ENCODE measurements at regions not wholly inside any gene's neighbourhood (a gene's known extent, or its start where the extent isn't known, plus 50 kb on each side); places are given as distances from the start of the nearest gene placed in this dataset.

DNA sequence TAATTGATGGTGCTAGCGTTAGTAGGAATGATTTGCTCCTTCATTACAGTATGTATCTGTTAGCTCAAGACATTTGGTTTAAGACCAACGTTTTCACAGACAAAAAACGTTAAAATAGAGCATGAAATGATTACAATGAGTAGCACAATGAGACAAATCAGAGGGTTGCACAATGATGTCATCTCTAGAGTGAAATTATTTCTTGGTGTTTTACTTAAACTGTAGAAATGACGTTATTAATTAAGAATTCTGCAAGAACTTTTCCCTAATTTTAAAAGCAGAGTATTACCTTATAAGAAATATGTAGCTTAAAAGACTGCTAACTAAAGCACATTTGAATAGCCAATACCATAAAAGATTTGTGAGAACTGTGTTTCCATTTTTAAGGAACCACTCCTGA lies 373.4 kb upstream of the KIF2B start:
- no peaks in the 10 kb centered on the region for H3K4me1 ChIP-seq
- DNase-seq = no peak
- TF ChIP-seq, protein P1, sequence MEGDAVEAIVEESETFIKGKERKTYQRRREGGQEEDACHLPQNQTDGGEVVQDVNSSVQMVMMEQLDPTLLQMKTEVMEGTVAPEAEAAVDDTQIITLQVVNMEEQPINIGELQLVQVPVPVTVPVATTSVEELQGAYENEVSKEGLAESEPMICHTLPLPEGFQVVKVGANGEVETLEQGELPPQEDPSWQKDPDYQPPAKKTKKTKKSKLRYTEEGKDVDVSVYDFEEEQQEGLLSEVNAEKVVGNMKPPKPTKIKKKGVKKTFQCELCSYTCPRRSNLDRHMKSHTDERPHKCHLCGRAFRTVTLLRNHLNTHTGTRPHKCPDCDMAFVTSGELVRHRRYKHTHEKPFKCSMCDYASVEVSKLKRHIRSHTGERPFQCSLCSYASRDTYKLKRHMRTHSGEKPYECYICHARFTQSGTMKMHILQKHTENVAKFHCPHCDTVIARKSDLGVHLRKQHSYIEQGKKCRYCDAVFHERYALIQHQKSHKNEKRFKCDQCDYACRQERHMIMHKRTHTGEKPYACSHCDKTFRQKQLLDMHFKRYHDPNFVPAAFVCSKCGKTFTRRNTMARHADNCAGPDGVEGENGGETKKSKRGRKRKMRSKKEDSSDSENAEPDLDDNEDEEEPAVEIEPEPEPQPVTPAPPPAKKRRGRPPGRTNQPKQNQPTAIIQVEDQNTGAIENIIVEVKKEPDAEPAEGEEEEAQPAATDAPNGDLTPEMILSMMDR (IDR thresholded peaks at IDR 0.05) = no peak
- no peak for TF ChIP-seq POLR2A (IDR thresholded peaks at IDR 0.05)
- H3K27ac ChIP-seq = no peak overlapping the region
- H3K27me3 ChIP-seq = no peaks in the 10 kb centered on the region
- no peak overlapping the region for H3K4me3 ChIP-seq
- intact Hi-C loops (cut with DNase I) = no loop called here
- no peak for ATAC-seq
- H3K9me3 ChIP-seq = no peaks in the 10 kb centered on the region
- H3K36me3 ChIP-seq = no peaks in the 10 kb centered on the region
- 27% methylated on average over 4 of the region's 4 CpGs for WGBS (ENCODE audit: insufficient coverage, low coverage, low lambda C conversion rate, missing lambda C conversion rate)

DNA sequence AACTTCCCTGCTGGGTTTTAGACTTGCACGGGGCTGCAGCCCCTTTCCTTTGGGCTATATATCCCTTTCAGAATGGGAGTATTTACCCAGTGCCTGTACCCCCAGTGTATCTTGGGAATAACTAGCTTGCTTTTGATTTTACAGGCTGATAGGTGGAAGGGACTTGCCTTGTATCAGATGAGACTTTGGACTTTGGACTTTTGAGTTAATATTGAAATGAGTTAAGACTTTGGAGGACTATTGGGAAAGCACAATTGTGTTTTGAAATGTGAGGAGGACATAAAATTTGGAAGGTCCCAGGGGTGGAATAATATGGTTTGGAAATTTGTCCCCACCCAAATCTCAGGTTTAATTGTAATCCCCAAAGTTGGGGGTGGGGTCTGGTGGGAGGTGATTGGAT lies 393.8 kb upstream of the KIF2B start:
- no peak for ATAC-seq
- intact Hi-C loops (cut with DNase I) = no loop called here
- no peak overlapping the region for H3K4me3 ChIP-seq
- TF ChIP-seq POLR2A (IDR thresholded peaks at IDR 0.05) = no peak
- TF ChIP-seq, protein P1 (IDR thresholded peaks at IDR 0.05) = no peak
- H3K9me3 ChIP-seq = no peaks in the 10 kb centered on the region
- H3K27me3 ChIP-seq = no peaks in the 10 kb centered on the region
- WGBS (ENCODE audit: insufficient coverage, low coverage, low lambda C conversion rate, missing lambda C conversion rate) = 89% methylated on average over 1 of the region's 1 CpG
- DNase-seq = no peak
- no peaks in the 10 kb centered on the region for H3K4me1 ChIP-seq
- no peak overlapping the region for H3K27ac ChIP-seq
- no peaks in the 10 kb centered on the region for H3K36me3 ChIP-seq

DNA sequence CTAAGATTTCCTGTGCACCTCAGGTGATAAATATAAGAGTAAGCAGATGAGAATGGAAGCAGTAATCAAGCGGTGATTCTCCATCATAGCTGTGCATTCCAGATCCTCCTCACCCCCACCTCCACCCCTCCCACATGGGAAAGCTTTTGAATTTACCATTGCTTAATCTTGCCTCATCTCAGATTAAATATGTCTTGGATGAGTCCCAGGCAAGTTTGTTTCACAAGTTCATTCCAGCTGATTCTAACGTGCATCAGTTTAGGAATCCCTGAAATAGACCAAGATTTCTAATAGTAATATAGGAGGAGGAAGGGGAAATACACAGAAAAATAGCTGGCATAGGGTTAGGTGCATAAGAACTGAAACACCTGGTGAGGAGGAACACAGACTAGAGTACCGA lies 396.2 kb upstream of the KIF2B start:
- DNase-seq (no peak), ATAC-seq (peak in 1 of 4 donors; percentile 51)
- Histone ChIP-seq H3K36me3 (no peaks in the 10 kb centered on the region), H3K27ac (no peak overlapping the region), H3K9me3 (no peaks in the 10 kb centered on the region), H3K4me1 (no peaks in the 10 kb centered on the region), H3K27me3 (no peaks in the 10 kb centered on the region), H3K4me3 (no peak overlapping the region)
- TF ChIP-seq, protein P1 (IDR thresholded peaks at IDR 0.05) = no peak
- no peak for TF ChIP-seq POLR2A (IDR thresholded peaks at IDR 0.05)
- WGBS (ENCODE audit: insufficient coverage, low coverage, low lambda C conversion rate, missing lambda C conversion rate) = 51% methylated on average over 3 of the region's 3 CpGs
- intact Hi-C loops (cut with DNase I) = no loop called here

DNA sequence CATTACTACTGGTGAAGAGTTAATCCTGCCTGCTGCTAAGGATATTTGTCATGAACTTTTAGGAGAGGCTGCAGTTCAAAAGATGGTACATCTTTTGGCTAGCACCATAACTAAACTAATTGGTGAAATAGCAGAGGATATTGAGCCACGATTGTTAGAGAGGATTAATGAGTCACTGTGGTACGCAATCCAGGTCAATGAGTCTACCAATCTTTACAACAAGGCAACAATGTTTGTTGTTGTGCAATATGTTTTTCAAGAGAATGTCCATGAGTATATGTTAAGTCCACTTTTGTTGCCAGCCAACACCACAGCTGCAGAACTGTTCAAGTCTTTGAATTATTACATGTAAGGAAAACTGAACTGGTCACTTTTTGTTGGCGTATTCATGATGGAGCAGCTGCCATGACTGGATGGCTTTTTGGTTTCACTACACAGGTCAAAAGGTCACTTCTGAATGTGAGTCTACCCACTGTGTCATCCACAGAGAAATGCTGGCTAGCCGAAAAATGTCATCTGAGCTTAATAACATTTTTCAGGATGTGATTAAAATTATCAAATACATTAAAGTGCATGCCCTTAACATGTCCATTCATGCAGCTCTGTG lies 402.6 kb upstream of the KIF2B start:
- WGBS (ENCODE audit: insufficient coverage, low coverage, low lambda C conversion rate, missing lambda C conversion rate) = 49% methylated on average over 4 of the region's 4 CpGs
- TF ChIP-seq, protein P1 (IDR thresholded peaks at IDR 0.05) = no peak
- no peak for TF ChIP-seq POLR2A (IDR thresholded peaks at IDR 0.05)
- ATAC-seq = no peak
- Histone ChIP-seq H3K9me3 (peaks cover 0 to 4% (median 0%) of the 10 kb centered on the region in 4 donors), H3K4me1 (no peaks in the 10 kb centered on the region), H3K4me3 (no peak overlapping the region), H3K27me3 (no peaks in the 10 kb centered on the region), H3K36me3 (no peaks in the 10 kb centered on the region), H3K27ac (no peak overlapping the region)
- intact Hi-C loops (cut with DNase I) = no loop called here
- DNase-seq = no peak

DNA sequence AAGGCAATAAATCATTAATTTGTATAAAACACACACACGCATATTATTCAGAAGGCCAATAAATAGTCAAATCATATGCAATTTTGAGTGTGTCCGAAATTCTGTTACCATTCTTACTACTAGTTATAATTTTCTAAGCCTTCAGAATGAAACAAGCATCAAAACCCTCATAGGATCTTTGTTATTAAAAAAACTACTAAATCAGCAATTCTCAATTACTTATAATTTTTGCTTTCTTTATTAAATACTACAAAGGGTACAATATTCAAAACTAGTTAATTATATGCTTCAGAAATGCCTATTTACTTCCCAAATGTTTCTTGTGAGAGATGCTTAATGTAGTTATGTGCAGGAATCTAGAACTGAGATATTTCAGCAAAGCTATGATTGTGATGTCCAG lies 413.1 kb upstream of the KIF2B start:
- H3K27me3 ChIP-seq = no peaks in the 10 kb centered on the region
- no peak for TF ChIP-seq POLR2A (IDR thresholded peaks at IDR 0.05)
- TF ChIP-seq, protein P1 (IDR thresholded peaks at IDR 0.05) = no peak
- DNase-seq = no peak
- H3K36me3 ChIP-seq = no peaks in the 10 kb centered on the region
- ATAC-seq = no peak
- 27% methylated on average over 2 of the region's 2 CpGs for WGBS (ENCODE audit: insufficient coverage, low coverage, low lambda C conversion rate, missing lambda C conversion rate)
- no peaks in the 10 kb centered on the region for H3K4me1 ChIP-seq
- H3K27ac ChIP-seq = no peak overlapping the region
- intact Hi-C loops (cut with DNase I) = no loop called here
- no peaks in the 10 kb centered on the region for H3K9me3 ChIP-seq
- no peak overlapping the region for H3K4me3 ChIP-seq
